GM12873 (cell line): ENCODE measurements at regions not wholly inside any gene's neighbourhood (a gene's known extent, or its start where the extent isn't known, plus 50 kb on each side); places are given as distances from the start of the nearest gene placed in this dataset.

Experiments used
- TF ChIP-seq, protein P1 (sequence below): IDR thresholded peaks from 2 replicates; pipeline ENCODE4 v1.5.1; 2012; ENCODE audit warnings: low read depth, mild to moderate bottlenecking, moderate library complexity, low read length, control low read depth; ENCODE audit not compliant: insufficient read depth; ENCODE audit errors: missing control alignments

GRCh38 chr17:71941920-71942319 is 178.9 kb upstream of the SOX9 start:
- TF ChIP-seq, protein P1, sequence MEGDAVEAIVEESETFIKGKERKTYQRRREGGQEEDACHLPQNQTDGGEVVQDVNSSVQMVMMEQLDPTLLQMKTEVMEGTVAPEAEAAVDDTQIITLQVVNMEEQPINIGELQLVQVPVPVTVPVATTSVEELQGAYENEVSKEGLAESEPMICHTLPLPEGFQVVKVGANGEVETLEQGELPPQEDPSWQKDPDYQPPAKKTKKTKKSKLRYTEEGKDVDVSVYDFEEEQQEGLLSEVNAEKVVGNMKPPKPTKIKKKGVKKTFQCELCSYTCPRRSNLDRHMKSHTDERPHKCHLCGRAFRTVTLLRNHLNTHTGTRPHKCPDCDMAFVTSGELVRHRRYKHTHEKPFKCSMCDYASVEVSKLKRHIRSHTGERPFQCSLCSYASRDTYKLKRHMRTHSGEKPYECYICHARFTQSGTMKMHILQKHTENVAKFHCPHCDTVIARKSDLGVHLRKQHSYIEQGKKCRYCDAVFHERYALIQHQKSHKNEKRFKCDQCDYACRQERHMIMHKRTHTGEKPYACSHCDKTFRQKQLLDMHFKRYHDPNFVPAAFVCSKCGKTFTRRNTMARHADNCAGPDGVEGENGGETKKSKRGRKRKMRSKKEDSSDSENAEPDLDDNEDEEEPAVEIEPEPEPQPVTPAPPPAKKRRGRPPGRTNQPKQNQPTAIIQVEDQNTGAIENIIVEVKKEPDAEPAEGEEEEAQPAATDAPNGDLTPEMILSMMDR: no peak

DNA sequence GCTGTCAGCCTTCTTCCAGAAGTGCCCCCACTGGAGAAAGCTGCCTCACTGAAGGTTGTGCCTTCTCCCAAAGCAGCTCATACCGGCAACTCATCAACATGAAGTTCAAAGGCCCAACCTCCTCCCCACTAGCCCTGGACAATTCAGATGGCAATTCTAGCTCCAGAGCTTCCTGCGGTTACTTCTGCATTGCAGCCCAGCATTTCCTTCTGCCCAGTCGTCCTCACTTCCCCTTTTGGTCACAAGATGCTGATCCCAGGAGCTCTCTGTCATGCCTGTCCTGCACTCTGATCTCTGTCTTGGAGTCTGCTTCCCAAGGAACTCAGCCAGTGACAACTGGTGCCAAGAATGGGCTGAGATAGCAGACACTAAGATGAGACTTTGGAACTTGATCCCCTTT is 178.2 kb upstream of the SOX9 start:
- TF ChIP-seq, protein P1: no peak

DNA sequence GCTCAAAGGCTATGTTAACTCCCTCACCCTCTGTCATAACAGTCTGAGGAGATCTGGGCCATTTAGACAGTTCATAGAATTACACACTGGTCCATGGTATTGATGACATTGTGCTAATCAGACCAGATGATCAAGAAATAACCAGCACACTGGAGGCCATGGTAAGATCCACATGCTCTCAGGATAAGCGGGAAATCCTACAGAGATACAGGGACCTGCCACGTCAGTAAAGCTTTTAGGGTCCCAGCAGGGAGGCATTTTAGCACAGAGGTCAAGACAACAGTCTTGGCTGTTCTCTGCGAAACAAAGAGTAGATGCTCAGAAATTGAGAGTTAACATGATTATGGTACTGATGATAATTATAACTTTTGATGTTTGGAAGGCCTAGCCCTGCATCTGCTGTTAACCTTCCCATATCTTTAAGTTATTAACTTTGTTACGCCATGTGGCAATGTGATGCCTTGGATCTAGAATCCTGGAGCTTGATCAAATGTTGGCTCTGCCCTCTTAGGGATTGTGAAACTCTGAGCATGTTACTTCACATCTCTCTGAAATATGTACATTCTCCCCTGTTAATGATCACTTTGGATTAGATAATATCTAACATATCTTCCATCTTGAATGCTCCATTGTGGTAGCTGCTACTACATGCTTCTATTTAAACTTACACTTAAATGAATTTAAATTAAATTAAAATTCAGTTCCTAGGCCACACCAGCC is 172.0 kb upstream of the SOX9 start:
- TF ChIP-seq, protein P1: no peak

- TF ChIP-seq, protein P1: peak; percentile 43
Observed at GRCh38 chr17:71959154-71959553, 161.7 kb upstream of the SOX9 start.

DNA sequence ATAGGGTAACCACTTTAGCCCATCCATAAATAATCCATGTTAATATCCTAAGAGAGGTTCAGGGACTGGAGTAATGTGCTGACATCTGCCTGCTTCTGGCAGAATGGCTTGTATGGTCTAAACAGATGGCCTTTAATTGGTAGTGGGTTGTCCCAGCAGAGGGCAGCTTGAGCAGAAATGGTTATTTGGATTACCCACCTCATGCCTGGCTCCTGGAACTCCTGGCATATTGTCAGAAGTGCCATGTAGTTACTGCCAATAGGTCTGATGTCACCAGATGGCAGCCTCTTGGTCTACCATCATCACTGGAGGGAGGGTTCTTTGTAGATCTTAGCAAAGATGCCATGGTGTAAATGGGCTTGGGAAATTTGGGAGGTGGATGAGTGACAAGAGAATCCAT is 157.5 kb upstream of the SOX9 start:
- TF ChIP-seq, protein P1: no peak

DNA sequence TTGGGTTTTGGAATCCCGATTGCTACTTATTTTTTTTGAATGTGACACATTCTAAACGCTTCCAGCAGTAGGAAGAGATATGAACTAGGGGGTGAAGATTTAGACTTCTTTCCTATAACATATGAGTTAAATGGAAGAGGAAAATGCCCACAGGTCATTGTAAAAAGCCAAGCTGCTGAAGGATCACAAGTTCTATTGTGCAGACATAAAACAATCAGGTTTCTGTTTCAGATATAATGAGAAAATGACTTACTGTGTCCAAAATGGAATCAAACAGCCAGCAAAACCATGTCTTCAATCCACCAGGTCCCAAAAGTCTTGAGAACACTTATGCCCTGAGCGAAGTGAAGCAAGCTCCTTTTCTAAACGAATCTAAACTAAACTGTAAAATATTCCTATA is 157.0 kb upstream of the SOX9 start:
- TF ChIP-seq, protein P1: no peak

DNA sequence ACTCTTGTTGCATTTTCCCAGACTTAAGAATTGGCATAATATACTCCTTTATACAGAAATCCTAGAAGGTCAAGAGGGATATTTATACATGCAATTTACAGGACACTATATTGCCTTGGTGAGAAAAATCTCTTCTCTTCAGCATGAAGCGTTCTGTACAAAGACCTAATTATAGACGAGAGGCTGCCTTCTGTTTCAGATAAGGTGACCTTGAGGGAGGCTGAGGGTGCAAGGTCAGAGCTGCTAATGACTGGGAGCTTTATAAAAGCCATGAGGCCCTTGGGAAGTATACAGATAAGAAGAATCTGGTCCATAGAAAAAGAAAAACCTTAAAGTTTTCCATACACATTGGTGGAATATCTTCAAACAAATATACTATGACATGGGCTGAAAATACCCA is 156.3 kb upstream of the SOX9 start:
- TF ChIP-seq, protein P1: no peak
